Skeletal muscle tissue (tissue), 3 donors: ENCODE measurements at regions not wholly inside any gene's neighbourhood (a gene's known extent, or its start where the extent isn't known, plus 50 kb on each side); places are given as distances from the start of the nearest gene placed in this dataset.

ENCODE experiments used
- H3K27ac ChIP-seq: one replicate; pipeline ENCODE4 v1.7.0; 2013; ENCODE audit warnings: mild to moderate bottlenecking, low read depth, low read length, inconsistent platforms
- H3K27me3 ChIP-seq, 3 donors: one replicate each; pipeline ENCODE4 v1.7.0; 2013; ENCODE audit warnings: low read length in 3 of 3; ENCODE audit not compliant: control insufficient read depth in 3 of 3, insufficient read depth in 3 of 3
- H3K36me3 ChIP-seq, 3 donors: one replicate each; pipeline ENCODE4 v1.7.0; 2013; ENCODE audit warnings: low read length in 3 of 3; ENCODE audit not compliant: control insufficient read depth in 3 of 3, insufficient read depth in 3 of 3
- H3K4me1 ChIP-seq, 3 donors: one replicate each; pipeline ENCODE4 v1.7.0; 2013; ENCODE audit warnings: low read length in 3 of 3, mild to moderate bottlenecking in 3 of 3; ENCODE audit not compliant: control insufficient read depth in 3 of 3, insufficient read depth in 3 of 3
- H3K4me3 ChIP-seq, 3 donors: one replicate each; pipeline ENCODE4 v1.7.0; 2013; ENCODE audit warnings: low read length in 3 of 3
- H3K9ac ChIP-seq, 3 donors: one replicate each; pipeline ENCODE4 v1.7.0; 2013; ENCODE audit warnings: low read length in 3 of 3, mild to moderate bottlenecking in 3 of 3, moderate library complexity in 2 of 3, low read depth in 1 of 3
- H3K9me3 ChIP-seq, 3 donors: one replicate each; pipeline ENCODE4 v1.7.0; 2013; ENCODE audit warnings: low read length in 3 of 3; ENCODE audit not compliant: control insufficient read depth in 3 of 3
- donor health status: Osteomylitis.

GRCh38 chr9:18040327-18040726 is 433.6 kb upstream of the ADAMTSL1 start:
- Histone ChIP-seq H3K36me3 (no peaks in the 10 kb centered on the region), H3K27me3 (no peaks in the 10 kb centered on the region), H3K9ac (no peak overlapping the region), H3K9me3 (no peaks in the 10 kb centered on the region), H3K27ac (no peak overlapping the region), H3K4me1 (no peaks in the 10 kb centered on the region), H3K4me3 (no peak overlapping the region)

DNA sequence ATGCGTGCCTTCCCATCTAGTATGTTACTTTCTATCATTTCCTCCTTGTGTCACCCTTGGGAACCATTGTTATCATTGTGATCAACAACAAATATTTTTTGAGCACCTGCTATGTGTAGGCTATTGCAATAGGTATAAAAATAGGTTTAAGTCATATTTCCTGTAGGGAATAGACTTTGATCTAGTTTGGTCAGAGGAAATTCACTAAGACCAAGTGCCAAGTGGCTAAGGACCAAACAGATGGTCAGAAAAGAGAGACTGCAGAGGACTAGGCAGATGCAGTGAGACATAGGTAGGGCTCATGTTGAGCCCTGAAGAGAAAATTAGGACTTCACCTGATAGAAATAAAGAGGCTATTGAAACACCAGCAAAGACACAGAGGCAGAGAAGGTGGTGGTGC is 430.0 kb upstream of the ADAMTSL1 start:
- Histone ChIP-seq H3K36me3 (no peaks in the 10 kb centered on the region), H3K4me1 (no peaks in the 10 kb centered on the region), H3K9me3 (no peaks in the 10 kb centered on the region), H3K27me3 (no peaks in the 10 kb centered on the region), H3K4me3 (no peak overlapping the region), H3K9ac (no peak overlapping the region), H3K27ac (no peak overlapping the region)

DNA sequence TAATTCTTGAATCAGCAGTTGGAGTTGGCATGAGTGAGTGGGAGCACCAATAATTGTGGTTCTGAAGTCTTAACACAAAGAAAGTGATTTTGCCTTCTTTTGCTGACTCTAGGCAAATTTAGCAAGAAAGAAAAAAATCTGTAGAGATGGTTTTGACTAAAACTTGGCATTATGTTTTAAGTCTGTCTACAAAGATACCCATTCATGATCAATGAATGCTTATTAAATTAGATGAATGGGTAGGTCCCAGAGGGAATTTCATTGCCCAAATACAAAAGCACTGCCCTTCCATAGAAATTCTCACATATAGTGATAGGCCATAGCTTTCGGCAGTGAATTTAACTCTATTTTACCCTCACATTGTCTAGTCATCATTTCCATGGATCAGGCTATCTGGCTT is 428.6 kb upstream of the ADAMTSL1 start:
- Histone ChIP-seq H3K9me3 (no peaks in the 10 kb centered on the region), H3K36me3 (no peaks in the 10 kb centered on the region), H3K27me3 (no peaks in the 10 kb centered on the region), H3K4me1 (no peaks in the 10 kb centered on the region), H3K9ac (no peak overlapping the region), H3K4me3 (no peak overlapping the region), H3K27ac (no peak overlapping the region)

DNA sequence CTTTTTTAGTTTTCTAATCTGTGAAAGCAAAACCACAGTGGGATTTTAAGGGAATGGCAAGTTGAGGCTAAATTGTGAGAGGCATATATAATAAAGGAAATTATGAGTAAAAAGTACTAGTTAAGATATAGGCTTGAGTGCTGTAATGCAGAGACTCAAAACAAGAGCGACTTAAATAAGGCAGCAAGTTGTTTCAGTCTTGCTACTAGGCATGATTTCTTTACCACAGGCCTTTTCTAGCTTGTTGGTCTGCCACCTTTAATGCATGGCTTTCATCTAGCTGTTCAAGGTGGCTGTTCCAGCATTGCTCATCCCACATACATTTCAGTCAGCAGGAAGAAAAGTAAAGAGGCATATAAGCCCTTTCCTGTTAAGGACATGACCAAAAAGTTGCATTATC is 427.9 kb upstream of the ADAMTSL1 start:
- no peak overlapping the region for H3K4me3 ChIP-seq
- no peaks in the 10 kb centered on the region for H3K9me3 ChIP-seq
- H3K36me3 ChIP-seq: no peaks in the 10 kb centered on the region
- H3K4me1 ChIP-seq: no peaks in the 10 kb centered on the region
- H3K9ac ChIP-seq: no peak overlapping the region
- no peak overlapping the region for H3K27ac ChIP-seq
- no peaks in the 10 kb centered on the region for H3K27me3 ChIP-seq

GRCh38 chr9:18051638-18052037 is 422.3 kb upstream of the ADAMTSL1 start:
- H3K27ac ChIP-seq: no peak overlapping the region
- no peaks in the 10 kb centered on the region for H3K4me1 ChIP-seq
- H3K36me3 ChIP-seq: no peaks in the 10 kb centered on the region
- no peak overlapping the region for H3K4me3 ChIP-seq
- H3K27me3 ChIP-seq: no peaks in the 10 kb centered on the region
- no peaks in the 10 kb centered on the region for H3K9me3 ChIP-seq
- H3K9ac ChIP-seq: no peak overlapping the region

DNA sequence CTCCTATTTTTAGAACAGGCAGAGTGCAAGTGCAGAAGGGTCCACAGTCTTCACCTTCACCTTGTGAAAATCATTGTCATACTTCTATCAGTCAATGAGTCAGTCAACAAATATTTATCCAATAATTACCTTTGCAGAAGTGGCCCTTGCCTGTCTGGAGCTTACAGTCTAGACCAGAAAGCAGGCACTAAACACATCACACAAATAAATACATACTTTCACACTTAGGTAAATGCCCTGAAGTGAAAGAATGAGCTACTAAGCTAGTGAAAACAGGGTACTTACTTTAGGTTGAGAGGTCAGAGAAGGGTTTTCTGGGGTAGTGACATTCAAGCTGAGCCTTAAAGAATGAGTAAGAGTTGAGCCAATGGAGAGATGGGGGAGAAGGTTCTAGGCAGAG is 421.9 kb upstream of the ADAMTSL1 start:
- no peak overlapping the region for H3K4me3 ChIP-seq
- H3K9ac ChIP-seq: no peak overlapping the region
- no peaks in the 10 kb centered on the region for H3K27me3 ChIP-seq
- H3K27ac ChIP-seq: no peak overlapping the region
- no peaks in the 10 kb centered on the region for H3K9me3 ChIP-seq
- H3K4me1 ChIP-seq: no peaks in the 10 kb centered on the region
- H3K36me3 ChIP-seq: no peaks in the 10 kb centered on the region

DNA sequence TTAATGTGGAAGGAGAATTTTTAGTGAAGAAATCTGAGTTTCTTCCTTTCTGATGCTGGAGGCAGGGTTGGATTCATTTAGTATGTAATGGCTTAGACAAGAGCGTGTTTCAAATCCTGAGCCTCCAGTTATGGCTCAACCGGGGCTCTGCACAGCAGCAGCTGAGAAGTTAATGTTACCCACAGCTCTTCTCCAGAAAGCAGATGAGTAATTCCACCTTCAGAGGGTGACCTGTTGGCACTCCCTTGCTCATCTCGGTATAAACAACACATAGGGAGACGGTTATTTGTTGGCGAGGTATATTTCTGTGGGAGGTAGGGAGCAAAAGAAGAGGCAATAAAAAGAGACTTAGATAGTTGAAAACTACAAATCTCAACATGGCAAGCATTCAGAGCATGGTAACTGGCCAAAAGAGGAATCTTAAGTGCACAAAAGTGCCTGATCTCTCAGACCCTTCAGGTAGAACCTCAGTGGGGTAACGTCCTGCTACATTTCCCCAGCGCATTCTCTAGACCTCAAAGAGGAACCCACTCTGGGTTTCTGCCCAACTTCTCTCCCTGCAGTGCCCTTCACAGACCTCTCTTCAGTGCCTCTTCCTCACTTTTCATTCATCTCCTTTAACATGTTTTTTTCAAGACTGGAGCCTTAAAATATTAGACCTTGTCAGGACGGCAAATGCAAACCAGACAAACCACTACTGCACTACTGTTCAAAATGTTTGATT is 417.5 kb upstream of the ADAMTSL1 start:
- H3K4me3 ChIP-seq: no peak overlapping the region
- no peaks in the 10 kb centered on the region for H3K9me3 ChIP-seq
- H3K4me1 ChIP-seq: no peaks in the 10 kb centered on the region
- no peak overlapping the region for H3K9ac ChIP-seq
- no peaks in the 10 kb centered on the region for H3K27me3 ChIP-seq
- no peak overlapping the region for H3K27ac ChIP-seq
- no peaks in the 10 kb centered on the region for H3K36me3 ChIP-seq

GRCh38 chr9:18056993-18057369 is 417.0 kb upstream of the ADAMTSL1 start:
- Histone ChIP-seq H3K9ac (no peak overlapping the region), H3K27ac (no peak overlapping the region), H3K4me3 (no peak overlapping the region), H3K9me3 (no peaks in the 10 kb centered on the region), H3K27me3 (no peaks in the 10 kb centered on the region), H3K4me1 (no peaks in the 10 kb centered on the region), H3K36me3 (no peaks in the 10 kb centered on the region)

- H3K27ac ChIP-seq: no peak overlapping the region
- H3K36me3 ChIP-seq: no peaks in the 10 kb centered on the region
- no peak overlapping the region for H3K9ac ChIP-seq
- H3K9me3 ChIP-seq: no peaks in the 10 kb centered on the region
- no peak overlapping the region for H3K4me3 ChIP-seq
- no peaks in the 10 kb centered on the region for H3K27me3 ChIP-seq
- no peaks in the 10 kb centered on the region for H3K4me1 ChIP-seq
These were observed 415.1 kb upstream of the ADAMTSL1 start for GRCh38 chr9:18058564-18059442.

GRCh38 chr9:18059447-18059846 is 414.5 kb upstream of the ADAMTSL1 start:
- no peaks in the 10 kb centered on the region for H3K9me3 ChIP-seq
- no peaks in the 10 kb centered on the region for H3K36me3 ChIP-seq
- H3K27ac ChIP-seq: no peak overlapping the region

More at GRCh38 chr9:18059447-18059846, 414.5 kb upstream of the ADAMTSL1 start:
- H3K4me3 ChIP-seq: no peak overlapping the region
- no peaks in the 10 kb centered on the region for H3K4me1 ChIP-seq
- H3K9ac ChIP-seq: no peak overlapping the region
- no peaks in the 10 kb centered on the region for H3K27me3 ChIP-seq
